ENCODE measurements at regions not wholly inside any gene's neighbourhood (a gene's known extent, or its start where the extent isn't known, plus 50 kb on each side); places are given as distances from the start of the nearest gene placed in this dataset.
A peak's percentile ranks its signal among the peaks of the same experiment; 100 is the strongest.

DNA sequence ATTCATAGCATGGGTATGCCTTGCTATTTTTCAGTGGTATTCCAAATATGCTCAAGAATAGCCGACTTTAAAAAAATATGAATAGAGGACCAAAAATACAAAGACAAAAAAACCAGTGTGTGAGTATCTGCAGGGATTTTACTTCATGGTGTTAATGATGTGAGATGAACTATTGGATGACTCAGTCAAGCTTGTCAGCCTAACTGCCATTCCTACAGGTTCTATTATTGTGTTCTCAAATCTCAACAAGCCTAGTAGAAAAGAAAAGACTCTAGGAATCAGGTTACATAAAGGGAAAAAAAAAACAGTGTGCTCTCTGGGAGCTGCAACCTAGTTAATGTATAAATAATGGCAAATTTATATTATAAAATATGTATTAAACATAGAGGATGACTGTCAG is 588.4 kb upstream of the BTBD3 start:
- peak; percentile 34 for DNase-seq

DNA sequence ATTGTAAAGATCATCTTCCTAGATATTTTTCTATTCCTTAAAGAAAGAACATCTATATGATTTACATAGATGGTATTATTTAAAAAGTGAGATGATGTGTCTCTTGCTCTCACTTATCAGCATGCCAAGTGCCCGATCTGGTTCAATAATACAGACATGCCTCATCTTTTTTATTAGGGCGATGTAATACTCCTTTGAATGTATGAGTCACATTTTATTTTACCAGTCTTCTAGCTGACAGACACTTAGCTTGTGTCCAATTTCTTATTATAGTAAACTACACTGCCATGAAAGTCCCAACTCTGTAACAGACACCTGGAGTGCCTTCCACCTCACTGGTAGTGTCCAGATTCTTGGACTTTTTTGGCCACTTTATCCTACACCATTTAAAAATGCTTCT is 586.6 kb upstream of the BTBD3 start:
- no peak for DNase-seq

DNA sequence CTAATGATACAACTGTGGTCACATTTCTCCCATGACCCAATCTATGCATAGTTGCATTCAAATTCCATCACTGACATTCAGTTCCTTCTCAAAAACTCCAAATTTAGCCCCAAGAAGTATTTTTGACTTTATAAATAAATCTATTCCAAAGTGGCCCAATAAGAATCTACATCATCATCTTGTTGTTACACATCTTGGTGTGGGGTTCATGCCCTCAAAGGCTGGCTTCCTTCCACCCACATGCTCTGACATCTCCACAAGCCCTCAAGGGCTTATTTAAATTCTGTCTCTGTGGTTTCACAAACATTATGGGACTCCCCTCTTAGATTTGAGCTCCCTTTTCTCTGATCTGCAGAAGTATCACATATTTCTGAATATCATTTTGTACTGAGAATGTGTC is 585.3 kb upstream of the BTBD3 start:
- DNase-seq: no peak

DNA sequence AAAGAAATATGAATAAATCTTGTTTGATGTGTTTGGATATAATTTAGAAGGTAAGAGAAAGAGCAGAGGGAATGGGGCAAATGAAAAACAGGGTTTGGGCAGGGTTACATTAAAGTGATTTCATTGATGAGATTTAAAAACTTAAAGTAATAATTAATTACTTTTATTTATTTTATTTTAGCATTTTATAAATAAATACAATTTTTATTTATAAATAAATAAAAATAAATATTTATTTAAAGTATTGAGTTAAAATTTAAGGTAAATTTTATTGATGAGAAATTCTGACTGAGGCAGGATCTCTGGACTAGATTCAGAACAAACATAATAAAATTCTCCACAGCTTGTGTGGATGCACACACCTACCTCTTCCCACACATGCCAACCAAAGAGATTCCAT is 584.1 kb upstream of the BTBD3 start:
- DNase-seq: no peak

DNA sequence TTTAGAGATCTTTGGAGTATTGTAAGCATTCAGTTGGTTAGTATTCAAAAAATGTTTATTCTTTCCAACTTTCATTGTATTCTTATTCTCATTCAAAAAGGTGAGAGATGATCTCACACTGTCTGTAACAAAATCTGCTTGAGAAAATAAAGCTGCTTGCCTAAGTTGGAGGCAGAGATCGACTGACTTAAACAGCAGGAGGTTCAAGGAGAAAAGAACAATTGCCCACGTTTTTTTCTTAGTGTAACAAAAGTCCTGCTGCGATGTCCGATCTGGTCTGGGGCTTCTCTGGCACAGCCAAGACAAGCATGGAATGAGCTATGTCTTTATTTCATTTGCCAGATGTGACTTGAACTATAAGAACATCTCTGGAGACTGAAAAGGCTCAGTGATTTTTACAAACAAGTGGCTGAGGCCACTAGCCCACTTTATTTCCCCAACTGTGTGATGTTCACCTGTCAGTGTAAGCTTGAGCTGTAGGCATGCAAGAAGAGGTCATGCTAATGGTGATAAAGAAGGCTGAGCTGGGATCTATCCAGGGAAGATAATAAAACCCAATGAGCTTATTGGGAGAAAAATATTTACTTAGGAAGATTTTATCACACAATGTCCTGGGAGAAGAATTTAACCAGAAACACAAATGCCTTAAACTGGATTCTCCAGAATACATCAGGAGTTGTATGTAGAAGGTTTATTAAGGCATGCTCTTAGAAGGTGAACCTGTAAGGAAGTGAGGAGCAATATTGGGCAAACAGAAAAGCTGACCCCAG is 580.1 kb upstream of the BTBD3 start:
- DNase-seq: no peak

DNA sequence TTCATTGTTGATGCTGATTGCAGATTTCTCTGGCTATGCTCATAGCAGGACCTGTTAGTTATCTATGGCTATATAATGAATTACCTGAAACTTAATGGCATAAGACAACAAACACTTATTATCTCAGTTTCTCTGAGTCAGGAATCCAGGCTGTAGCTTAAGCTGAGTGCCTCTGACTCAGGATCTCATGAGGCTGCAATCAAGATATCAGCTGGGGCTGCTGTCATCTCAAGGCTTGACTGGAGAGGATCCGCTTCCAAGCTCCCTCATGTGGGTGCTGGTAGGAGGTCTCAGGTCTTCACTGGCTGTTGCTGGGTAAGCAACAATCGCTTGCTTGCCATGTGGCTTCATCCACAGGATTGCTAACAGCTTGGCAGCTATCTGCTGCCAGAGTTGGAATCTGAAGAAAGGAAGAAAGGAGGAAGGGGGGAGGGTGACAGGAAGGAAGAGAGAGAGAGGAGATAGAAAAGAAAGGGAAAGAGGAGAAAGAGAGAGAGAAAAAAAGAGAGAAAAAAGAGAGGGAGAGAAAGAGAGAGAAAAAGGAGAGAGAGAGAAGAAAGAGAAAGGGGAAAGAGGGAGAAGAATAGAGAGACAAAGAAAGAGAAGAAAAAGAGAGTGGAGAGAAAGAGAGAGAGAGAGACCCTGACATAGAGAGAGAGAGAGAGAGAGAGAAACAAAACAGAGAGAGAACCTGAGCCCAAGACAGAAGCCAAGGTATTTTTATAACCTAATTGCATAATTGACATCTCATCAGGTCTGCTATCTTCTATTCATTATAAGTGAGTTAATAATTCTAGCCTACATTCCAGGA is 579.0 kb upstream of the BTBD3 start:
- DNase-seq: no peak

DNA sequence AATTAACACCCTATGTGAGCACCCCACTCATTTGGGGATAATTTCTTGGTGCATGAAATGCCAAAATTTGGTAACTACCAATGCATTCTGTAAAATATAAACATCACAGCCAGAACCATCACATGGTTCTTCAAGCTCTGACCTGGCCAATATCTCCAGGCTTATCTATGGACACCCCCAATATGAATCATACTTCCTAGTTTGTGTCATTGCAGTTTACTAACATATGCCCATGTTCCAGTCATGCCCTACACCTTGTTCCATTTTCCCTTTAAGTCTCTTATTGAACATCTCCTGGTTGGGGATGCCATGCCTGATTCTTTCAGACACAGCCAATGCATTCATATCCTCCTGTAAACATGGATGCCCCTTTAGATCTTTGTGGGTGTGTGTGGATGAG is 572.8 kb upstream of the BTBD3 start:
- no peak for DNase-seq

DNA sequence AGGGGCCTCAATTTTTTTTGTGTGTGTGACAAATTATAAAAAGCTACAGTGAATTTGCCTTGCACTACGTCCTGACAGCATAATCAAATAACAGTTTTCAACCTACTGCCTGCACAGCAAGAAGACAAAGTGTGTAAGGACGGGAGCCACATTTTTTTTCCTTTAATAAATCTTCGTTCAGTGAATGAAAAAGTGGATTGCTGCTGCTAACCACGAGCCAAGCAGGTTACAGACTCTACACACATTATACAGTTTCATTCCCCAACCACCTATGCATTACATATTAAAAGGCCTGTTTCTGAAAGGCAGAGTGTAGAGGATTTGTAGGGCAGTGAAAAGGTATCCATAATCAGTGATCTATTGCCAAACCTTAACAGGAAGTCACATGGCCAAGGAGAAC is 570.0 kb upstream of the BTBD3 start:
- DNase-seq: no peak

DNA sequence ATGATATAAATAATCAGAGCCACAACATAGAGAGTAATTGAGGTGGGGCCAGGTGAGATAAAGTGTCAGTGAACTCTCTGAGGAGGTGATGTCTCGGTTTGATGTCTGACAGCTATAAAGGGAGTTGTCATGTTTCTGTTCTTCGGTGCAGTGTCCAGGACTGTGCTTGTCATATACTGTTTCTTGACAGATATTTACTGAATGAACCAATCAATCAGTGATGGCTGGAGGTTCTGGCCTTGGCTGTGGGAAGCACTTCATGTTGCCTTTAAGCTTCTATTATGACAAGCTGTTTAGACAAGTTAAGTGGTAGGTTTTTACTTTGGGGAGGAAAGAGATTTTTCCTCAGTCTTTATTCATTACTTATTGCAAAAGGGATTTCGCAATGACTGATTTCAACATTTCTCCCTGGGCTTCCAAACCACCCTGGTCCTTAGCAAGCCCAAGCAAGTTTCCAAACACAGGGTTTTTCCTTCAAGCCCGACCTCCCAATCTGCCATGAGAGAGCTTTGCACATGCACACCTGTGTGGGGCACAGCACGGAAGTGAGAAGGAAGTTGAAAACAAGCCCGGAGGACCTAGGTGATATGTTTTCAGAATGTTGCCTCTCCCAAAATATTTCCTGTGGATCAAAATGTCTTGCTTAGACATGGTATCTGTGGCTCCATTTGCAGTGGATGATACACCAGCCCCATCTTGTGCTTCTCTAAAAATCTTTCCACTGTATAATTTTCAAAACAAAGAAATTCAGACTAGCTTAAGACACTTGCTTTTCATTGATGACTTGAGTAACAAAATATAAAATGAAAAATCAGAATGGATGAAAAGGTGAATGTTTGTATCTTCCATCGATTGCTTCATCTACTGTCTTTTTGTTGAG is 567.3 kb upstream of the BTBD3 start:
- no peak for DNase-seq

DNA sequence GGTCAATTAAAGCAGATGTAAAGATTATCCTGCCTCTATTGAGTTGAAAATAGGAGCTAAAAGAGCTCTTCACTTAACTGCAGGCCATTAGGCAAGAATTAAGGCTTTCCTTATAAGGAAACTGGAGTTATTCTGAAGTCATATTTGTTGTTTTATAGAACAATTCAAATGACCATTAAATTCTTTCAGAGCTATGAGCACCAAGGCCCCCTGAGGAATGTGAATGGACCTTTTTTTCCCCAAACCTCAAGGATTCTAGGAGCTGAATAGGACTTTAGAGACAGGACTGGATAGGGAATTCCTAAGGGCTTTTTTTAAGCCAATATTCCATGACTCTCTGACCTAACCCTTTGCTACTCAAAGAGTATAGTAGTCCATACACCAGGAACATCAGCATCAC is 565.7 kb upstream of the BTBD3 start:
- DNase-seq: no peak

DNA sequence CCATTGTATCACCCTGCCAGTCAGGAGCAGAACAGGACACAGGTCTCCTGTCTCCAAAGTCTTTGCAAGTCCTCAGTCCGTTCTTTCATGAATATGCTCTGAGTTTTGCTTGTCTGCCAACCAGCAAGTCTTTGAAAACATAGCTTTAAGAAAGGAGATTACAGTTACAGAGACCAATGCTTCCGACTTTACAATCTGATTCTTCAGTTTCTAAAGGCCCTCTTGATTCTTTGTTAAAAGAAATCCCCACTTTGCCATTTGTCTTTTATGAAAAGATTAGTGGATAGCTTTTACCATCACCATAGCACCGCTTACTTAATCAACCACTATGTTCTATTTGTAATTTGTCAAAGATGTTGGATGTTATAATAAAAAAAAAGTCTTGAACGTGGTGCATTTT is 562.8 kb upstream of the BTBD3 start:
- no peak for DNase-seq

DNA sequence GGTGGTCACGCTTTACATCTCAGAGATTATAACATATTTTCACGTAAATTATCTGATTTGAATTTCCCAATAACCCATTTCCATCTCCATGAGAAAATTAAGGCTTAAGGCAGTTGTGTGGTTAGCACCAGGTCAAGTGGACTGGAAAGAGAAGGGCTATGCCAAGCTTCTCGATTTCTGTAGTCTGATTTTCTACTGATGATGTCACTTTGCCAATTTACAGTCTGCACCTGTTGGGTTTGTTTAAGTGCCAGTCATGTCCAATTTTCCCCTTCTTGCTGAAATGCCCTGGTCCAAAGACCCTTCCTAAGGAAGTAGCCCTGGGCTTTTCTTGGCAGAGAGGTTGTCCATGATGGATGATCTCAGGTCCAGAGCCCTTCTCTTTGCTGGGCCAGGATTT is 562.3 kb upstream of the BTBD3 start:
- no peak for DNase-seq

DNA sequence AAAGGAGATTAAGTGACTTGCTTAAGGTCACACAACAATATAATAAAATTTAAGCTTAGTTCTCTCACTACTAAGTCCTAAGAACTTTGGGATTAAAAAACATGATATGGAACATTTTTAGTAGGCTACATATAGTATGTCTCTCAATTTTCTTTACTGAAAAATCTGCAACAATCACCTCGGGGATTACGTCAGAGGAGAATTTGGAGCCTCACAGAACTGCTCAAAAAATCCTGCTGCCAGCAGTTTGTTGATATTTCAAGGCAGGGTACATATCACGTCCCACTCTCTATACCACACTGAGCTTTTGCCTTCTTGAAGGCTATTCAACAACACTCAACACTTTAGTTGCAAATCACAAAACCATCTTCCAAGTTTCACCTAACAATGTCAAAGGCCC is 561.6 kb upstream of the BTBD3 start:
- no peak for DNase-seq

DNA sequence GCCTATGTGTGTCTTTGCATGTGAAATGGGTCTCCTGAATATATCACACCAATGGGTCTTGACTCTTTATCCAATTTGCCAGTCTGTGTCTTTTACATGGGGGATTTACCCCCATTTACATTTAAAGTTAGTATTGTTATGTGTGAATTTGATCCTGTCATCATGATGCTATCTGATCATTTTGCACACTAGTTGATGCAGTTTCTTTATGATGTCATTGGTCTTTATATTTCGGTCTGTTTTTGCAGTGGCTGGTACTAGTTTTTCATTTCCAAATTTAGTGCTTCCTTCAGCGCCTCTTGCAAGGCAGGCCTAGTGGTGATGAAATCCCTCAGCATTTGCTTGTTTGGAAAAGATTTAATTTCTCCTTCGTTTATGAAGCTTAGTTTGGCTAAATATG is 555.2 kb upstream of the BTBD3 start:
- no peak for DNase-seq

DNA sequence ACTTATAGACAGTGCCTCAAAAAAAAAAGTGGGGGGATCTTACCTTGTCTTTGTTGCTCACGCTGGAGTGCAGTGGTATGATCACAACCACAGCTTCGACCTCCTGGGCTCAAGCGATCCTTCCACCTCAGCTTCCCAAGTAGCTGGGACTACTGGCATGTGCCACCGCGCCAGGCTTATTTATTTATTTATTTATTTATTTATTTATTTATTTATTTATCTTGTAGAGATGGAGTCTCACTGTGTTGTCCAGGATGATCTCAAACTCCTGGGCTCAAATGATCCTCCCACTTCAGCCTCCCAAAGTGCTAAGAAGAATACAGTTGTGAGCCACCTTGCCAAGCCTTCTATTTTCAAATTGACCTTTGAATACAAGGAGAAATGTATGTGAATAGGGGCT is 553.0 kb upstream of the BTBD3 start:
- DNase-seq: no peak

DNA sequence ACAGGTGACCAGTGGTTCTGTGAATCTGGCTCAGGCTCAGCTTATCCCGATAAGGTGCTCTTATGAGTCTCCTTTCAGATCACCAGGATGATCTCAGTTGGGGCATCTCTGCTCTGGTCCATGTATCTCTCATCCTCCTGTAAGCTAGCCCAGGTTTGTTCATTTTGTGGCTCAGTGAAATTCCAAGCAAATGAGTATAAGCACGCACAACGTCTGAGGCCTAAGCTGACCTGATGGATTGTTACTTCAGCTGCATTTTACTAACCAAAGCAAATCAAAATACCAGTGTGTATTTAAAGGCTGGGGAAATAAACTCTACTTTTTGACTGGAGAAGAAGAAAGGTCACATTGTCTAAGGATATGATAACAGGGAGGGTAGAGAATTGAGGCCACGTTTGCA is 551.0 kb upstream of the BTBD3 start:
- no peak for DNase-seq

DNA sequence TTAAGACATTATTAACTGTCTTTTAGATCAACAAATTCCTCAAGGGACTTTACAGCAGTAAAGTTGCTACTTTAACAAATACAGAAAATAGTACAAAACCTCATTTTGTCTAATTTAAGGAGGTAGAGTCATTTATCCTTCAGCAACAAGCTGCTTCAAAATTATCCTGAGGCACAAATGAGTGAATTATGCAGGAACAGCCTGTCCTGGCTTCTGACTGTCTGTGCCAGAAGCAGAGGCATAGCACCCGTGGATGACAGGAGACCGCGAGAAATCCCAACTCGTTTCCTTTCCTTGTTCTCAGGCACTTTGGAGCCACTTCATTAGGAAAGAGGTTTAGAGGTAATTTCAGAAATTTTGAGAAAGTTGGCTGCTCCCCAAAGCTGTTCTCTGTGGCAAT is 549.2 kb upstream of the BTBD3 start:
- no peak for DNase-seq

DNA sequence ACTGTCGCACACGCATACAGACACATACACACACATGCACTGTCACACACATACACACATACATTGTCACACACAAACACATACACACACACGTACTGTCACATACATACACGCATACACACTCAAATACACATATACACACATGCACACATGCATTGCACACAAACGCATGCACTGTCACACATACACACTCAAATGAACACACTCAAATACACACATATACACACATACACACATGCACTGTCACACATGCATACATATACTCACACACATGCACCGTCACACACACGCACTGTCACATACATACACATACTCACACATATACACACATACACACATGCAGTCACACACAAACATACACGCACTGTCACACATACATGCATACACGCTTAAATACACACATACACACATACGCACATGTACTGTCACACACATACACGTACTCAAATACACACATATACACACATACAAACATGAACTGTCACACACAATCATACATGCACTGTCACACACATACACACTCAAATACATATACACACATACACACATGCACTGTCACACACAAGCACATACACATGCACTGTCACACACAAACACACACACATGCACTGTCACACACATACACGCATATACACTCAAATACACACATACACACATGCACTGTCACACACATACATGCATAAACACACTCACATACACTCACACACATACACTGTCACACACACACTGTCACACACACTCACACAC is 548.6 kb upstream of the BTBD3 start:
- DNase-seq: no peak

DNA sequence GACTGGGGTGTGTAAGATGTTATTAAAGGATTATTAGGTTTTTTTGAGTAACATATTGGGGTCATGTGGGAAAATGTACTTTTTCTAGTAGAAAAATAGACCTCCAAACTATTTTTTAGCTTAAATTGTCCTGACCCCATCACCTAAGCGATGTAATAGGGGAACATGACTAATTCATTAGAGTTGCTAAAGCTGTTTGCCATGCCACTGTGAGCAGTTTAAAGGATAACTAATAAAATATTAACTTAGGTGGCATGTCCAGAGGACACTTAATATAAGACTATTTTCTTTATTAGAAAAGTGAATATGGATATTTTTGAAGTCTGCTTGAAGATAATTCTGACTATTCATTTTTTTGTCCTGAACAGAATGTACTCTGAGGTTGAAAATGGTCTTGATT is 545.9 kb upstream of the BTBD3 start:
- DNase-seq: no peak

DNA sequence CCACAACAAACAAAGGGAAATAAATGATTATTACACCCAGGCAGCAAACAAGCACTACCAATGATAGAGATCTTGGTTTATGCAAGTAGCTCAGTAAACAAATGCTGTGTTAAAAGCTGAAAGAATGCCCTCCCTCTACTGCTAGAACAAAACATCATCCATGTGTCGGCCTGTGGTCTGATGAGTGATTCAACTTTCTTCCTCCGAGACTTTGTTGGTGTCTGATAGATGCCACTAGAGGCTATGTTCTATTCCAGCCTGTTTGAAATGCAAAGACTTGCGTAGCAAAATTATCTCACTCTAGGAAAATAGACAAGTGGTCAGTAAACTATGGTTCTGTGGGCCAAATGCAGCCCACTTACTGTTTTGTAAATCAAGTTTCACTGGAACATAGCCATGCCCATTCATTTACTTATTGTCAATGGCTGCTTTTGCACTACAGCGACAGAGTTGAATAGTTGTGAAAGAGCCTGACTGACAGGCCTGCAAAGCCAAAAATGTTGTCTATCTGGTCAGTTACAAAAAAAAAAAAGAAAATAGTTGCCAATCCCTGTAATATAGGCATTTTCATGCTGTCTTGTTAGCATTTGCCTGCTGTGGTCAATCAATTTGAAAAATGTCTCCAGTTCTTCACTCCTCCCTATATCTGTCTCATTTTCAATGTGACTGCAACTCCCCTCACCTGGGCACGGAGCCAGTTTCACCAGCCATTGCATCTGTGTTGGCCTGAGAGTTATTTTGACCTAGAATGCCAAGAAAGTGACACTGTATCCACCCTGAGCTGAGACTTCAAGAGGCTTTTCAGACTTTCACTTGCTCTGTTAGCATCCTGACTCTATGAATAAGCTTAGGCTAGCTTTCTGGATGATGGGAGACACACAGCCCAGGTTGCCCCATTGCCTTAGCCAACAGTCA is 544.6 kb upstream of the BTBD3 start:
- no peak for DNase-seq

DNA sequence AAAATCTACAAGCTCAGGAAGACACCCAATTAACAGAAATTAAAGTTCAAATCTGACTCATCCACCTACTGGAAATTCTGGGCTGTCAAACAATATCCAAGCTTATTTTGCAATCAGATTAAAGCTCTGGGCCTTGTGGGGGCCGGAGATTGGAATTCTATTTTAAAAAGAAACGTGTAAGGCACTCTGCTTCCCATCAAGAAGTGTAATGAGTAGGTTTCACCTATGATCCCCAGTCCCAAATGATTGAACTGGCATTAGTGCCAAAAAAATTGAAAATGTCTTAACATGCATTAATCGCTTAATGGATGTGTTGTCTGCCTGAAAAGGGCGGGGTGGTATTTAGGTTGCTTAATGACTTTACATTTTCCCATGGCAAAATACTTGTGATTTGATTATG is 542.4 kb upstream of the BTBD3 start:
- DNase-seq: no peak

DNA sequence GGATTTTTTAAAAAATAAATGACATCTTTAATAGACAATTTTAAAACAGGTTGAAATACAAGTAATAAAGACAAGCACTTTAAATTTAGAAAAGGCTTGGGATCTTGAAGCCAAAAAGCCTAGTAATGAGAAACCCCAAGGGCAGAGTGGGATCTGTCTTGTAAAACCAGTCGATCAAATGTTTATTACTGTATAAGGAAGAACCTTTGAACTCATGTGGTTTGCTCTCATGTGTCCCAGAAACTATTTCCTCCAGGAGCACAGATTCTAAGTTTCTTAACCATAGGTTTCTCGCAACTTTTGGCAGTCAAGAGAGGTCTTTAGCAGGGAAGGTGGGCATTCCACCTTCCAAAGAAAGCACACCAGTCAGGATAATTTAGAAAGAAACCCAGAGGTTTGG is 541.7 kb upstream of the BTBD3 start:
- no peak for DNase-seq
